Cardiac muscle cell (in vitro differentiated cells and primary cell): ENCODE measurements at regions not wholly inside any gene's neighbourhood (a gene's known extent, or its start where the extent isn't known, plus 50 kb on each side); places are given as distances from the start of the nearest gene placed in this dataset.
"Not testable (repeated sequence)": the region's sequence is repeated elsewhere in the genome, so short reads cannot be mapped to it uniquely, and the experiment has no call there.

Source experiments
- DNase-seq, 2 donors: peaks; one replicate each; pipeline versions ENCODE4 v3.0.0 to v3.0.0-alpha.2; 2010 to 2017; ENCODE audit warnings: low read depth in 1 of 2, low spot score in 1 of 2
- H3K27ac ChIP-seq: fragments of 200-600 bp; sonication (generic); 2 replicates; pipeline ENCODE4 v1.5.1; 2016
- H3K27me3 ChIP-seq: fragments of 200-600 bp; sonication (generic); 2 replicates; pipeline ENCODE4 v1.6.0; 2016; ENCODE audit warnings: control low read depth
- H3K36me3 ChIP-seq: fragments of 200-600 bp; sonication (generic); 2 replicates; pipeline ENCODE4 v1.5.1; 2016; ENCODE audit warnings: control low read depth
- H3K4me1 ChIP-seq: fragments of 200-600 bp; sonication (generic); 2 replicates; pipeline ENCODE4 v1.8.1; 2017; ENCODE audit warnings: low read depth, mild to moderate bottlenecking, mixed run types
- H3K4me3 ChIP-seq: fragments of 200-600 bp; sonication (generic); 2 replicates; pipeline ENCODE4 v1.5.1; 2016; ENCODE audit warnings: mild to moderate bottlenecking
- H3K9me3 ChIP-seq: fragments of 200-600 bp; sonication (generic); 2 replicates; pipeline ENCODE4 v1.5.1; 2017; ENCODE audit warnings: low read depth, mild to moderate bottlenecking, control low read depth
- CTCF ChIP-seq: IDR thresholded peaks from 2 replicates; pipeline ENCODE4 v1.5.1; 2012; ENCODE audit warnings: low read depth, mild to moderate bottlenecking, low read length

GRCh38 chr12:92061061-92061460 lies 84.6 kb downstream of the BTG1 start:
- no peak overlapping the region for H3K4me3 ChIP-seq
- H3K36me3 ChIP-seq = no peaks in the 10 kb centered on the region
- H3K4me1 ChIP-seq = peaks cover 52% of the 10 kb centered on the region
- DNase-seq = no peak
- H3K9me3 ChIP-seq = no peaks in the 10 kb centered on the region
- H3K27me3 ChIP-seq = no peaks in the 10 kb centered on the region
- H3K27ac ChIP-seq = no peak overlapping the region
- TF ChIP-seq CTCF = no peak

- Histone ChIP-seq H3K4me3 (no peak overlapping the region), H3K36me3 (no peaks in the 10 kb centered on the region), H3K9me3 (no peaks in the 10 kb centered on the region), H3K27me3 (no peaks in the 10 kb centered on the region), H3K27ac (no peak overlapping the region), H3K4me1 (peaks cover 41% of the 10 kb centered on the region)
- no peak for TF ChIP-seq CTCF
- DNase-seq = peak in 1 of 2 donors; percentile 82
Observed at GRCh38 chr12:92059960-92060359, 85.7 kb downstream of the BTG1 start.

GRCh38 chr12:92058664-92059063 lies 87.0 kb downstream of the BTG1 start:
- TF ChIP-seq CTCF = no peak
- Histone ChIP-seq H3K9me3 (no peaks in the 10 kb centered on the region), H3K27me3 (no peaks in the 10 kb centered on the region), H3K27ac (no peak overlapping the region), H3K4me3 (no peak overlapping the region), H3K4me1 (peaks cover 29% of the 10 kb centered on the region), H3K36me3 (no peaks in the 10 kb centered on the region)
- no peak for DNase-seq

- not testable (repeated sequence) for H3K27ac ChIP-seq, DNase-seq, H3K36me3 ChIP-seq, H3K4me3 ChIP-seq, H3K9me3 ChIP-seq, H3K27me3 ChIP-seq
- peaks cover 16% of the 10 kb centered on the region for H3K4me1 ChIP-seq
Observed at GRCh38 chr12:92056756-92057155, 88.9 kb downstream of the BTG1 start.

GRCh38 chr12:92056290-92056689 lies 89.4 kb downstream of the BTG1 start:
- Histone ChIP-seq H3K27me3 (no peaks in the 10 kb centered on the region), H3K36me3 (no peaks in the 10 kb centered on the region), H3K4me1 (peaks cover 14% of the 10 kb centered on the region), H3K4me3 (no peak overlapping the region), H3K9me3 (no peaks in the 10 kb centered on the region), H3K27ac (no peak overlapping the region)
- TF ChIP-seq CTCF = no peak
- DNase-seq = no peak

- Histone ChIP-seq H3K27me3 (no peaks in the 10 kb centered on the region), H3K4me1 (peaks cover 10% of the 10 kb centered on the region), H3K4me3 (no peak overlapping the region), H3K36me3 (no peaks in the 10 kb centered on the region), H3K27ac (no peak overlapping the region), H3K9me3 (no peaks in the 10 kb centered on the region)
- no peak for DNase-seq
- no peak for TF ChIP-seq CTCF
Observed at GRCh38 chr12:92055877-92056276, 89.8 kb downstream of the BTG1 start.
